NCI-H748 treated with DMSO at 0.1 percent for 48 hours (cell line): ENCODE measurements at regions not wholly inside any gene's neighbourhood (a gene's known extent, or its start where the extent isn't known, plus 50 kb on each side); places are given as distances from the start of the nearest gene placed in this dataset.

ENCODE experiments used
- DNase-seq: peaks from one replicate; lab custom pipeline; 2025; lab: John Stamatoyannopoulos, UW

- DNase-seq = no peak
Measured at GRCh38 chr5:81855591-81855990, 104.7 kb upstream of the SSBP2 start.

DNA sequence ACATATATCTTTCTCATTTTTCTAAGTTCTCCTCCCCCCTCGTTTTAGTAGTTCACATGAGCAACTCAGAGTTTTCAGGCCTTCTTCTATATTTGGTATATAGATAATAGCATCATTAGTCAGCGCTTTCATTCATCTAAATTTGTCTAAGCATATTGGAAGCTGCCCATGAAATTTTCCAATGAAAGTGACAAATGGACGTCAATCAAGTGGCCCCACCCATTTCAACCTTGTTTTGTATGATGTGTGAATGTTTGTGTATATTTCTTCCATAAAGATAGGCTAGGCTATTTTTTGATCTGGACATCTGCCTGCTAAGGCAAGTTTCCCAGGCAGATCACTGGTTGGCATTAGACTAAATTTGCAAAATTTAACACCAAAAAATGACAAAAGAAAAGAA, 104.0 kb upstream of the SSBP2 start:
- peak; percentile 42 for DNase-seq

DNA sequence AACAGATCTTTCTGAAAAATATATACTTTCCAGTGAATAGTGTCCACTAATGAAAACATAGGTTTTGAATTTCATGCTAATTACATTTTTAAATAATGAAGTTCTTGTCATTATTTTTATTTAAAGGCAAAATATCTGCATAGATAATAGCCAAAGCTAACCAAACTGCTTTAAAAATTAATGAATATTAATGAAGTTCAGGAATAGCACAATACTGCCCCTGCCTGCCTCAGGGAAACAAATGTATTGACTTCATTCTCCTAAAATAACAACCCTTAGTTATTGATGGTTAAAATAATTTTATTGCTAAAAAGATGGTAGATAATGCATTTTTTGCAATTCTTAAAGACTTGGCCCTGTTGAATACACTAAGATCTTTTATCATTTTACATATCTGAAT, 103.6 kb upstream of the SSBP2 start:
- no peak for DNase-seq

GRCh38 chr5:81853030-81853357, 102.1 kb upstream of the SSBP2 start:
- DNase-seq = no peak

- DNase-seq = peak; percentile 21
Measured at GRCh38 chr5:81852291-81853029, 101.6 kb upstream of the SSBP2 start.

DNA sequence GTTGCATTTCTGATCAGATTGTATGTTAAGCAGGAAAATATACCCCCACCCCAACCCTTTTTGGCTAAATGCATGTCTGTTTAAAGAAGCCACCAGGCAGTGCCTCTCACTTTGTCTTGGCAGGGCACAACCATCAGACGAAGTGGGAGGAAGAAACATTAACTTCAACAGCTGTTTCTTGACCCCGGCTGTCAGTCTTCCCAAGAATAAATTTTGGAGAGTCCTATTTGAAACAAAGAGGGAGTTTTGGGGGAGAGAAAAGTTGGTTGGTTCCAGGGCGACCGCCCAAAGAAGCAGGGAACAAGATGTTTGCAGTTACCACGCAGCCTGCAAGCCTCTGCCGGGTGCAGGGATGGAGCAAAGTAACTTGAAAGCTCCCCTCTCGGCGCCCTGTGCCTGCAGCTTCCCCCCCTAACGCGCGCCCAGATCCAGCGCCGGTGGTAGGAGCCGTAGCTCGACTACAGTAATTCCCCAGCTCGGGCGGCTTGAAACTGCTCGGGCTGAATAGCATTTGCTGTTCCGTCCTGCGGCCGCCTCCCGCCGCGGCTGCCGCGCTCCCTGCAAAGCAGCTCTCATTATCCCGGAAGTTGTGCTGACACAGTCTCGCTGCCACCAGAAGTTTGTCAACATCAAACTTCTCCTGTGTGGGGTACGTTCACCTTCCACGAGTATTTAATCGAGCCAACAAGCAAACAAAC, 100.7 kb upstream of the SSBP2 start:
- peak; percentile 91 for DNase-seq

DNA sequence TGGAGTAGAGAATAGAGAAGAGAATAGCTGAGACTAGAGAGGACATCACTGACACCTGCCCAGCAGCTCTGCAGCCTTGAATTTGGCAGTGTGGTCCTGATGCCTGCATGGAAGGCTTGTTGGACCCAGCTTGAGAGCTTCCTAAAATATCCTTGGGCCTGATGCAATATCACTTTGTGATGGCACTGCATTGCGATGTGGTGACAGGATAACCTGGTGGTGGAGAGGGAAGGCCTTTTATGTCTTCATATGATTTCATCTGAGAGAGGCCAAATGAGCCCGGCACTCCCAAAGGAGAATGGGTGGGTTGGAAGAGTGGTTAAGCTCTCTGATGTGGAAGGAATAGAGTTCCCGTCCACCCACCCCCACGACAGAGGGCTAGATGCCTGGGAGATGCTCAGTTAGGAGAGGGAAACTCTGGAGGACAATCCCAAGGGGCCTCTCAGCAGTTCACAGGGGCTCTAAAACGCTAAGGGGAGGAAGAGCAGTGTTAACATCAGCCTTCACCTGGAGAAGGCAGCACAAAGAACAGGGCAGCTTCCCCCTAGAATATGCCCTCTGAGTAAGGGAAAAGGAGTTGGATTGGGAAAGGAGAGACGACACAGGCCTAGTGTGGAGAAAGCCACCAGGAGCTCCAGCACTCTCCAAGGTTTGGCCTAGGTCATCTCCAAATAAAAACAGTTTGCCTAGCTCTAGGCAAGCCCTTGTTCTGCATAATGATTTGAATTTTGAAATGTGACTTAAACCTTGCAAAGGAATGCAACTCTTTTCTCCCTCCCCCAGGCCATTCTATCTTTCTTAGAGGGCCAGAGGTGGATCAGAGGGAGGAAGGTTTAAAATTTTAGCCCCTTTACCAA, 99.8 kb upstream of the SSBP2 start:
- no peak for DNase-seq

DNA sequence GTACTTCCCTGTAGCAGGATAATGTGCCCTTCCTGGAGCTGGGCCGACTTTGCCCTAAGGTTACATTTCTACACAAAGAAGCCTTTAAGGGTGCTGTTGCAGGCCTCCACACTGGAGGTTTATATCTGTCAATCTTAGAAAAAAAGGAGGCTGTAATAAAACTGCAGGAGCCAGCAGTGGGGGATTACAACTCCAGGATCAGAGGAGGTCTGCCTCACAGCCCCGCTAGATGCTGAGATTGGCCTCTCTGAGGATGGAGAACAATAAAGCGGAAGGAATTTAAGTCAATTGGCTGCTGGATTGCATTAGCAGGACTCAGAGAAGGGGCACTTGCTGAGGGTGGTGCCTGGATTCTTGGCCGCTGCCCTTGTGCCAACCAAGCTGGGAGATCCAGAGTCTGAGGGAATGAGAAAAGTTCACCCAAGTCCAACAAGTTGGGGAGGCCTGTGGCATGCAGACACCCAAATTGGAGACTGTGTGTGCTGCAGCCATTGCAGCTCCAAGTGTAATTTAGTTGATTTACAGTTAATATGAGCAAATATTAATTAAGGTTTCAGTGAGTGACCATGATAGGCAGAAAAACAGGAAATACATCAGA, 99.0 kb upstream of the SSBP2 start:
- no peak for DNase-seq

DNA sequence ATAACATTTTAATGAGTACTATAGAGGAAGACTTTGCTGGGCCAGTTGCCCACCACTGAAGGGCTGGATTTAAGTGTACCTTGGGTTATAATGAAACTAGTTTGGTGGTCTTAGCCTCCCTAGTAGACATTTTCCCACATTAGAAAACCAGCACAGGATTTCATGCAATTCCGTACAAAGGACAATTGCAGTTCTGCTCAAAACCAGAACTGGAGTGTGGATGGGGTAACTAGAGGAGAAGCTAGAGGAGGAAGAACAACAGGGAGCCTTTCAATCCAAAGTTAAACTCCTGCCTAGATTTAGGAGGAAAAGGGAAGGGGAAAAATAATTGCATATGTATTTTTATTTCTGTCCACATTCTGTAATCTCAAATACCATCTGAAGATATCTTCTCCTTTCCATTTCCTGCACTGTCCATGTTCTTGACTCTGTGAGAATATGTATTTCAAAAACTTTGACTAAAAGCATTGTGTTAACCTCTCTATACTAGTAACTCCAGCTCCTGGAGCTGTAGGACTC, 97.5 kb upstream of the SSBP2 start:
- no peak for DNase-seq

DNA sequence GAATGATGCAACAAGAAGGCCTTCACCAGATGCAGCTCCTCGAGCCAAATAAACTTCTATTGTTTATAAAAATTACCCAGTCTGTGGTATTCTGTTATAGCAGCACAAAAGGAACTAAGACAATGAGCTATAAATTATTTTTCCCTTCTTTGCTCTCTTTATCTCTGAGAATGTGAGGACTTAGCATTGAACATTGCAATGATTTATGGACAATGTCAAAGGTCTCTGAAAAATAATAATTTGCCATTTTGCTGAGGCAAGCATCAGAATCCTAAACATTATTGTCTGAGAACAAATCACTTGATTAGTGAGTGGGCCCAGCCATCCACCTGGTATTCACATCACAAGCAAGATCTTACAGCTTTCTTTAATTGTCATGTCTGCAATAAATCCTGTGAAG, 95.4 kb upstream of the SSBP2 start:
- no peak for DNase-seq

DNA sequence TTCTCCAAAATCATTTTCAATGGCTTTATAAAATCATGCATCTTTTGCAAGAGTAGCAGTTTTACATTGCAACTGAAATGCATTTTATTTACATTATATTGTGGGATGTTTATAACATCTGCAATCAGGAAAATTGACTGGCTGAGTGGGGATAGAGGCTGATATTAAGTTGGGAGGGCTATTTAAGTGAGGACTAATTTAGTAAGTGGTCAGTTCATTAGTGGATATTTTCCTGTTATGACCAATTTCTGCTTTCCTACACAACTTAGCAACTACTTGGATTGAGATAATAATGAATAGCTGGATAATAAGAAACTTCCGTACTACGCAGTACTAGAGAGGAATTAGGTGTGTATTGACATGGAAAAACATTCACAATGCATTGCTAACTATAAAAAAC, 92.9 kb upstream of the SSBP2 start:
- DNase-seq = no peak

- no peak for DNase-seq
Measured at GRCh38 chr5:81842795-81843398, 92.0 kb upstream of the SSBP2 start.

- DNase-seq = no peak
Measured at GRCh38 chr5:81839034-81839433, 88.1 kb upstream of the SSBP2 start.

DNA sequence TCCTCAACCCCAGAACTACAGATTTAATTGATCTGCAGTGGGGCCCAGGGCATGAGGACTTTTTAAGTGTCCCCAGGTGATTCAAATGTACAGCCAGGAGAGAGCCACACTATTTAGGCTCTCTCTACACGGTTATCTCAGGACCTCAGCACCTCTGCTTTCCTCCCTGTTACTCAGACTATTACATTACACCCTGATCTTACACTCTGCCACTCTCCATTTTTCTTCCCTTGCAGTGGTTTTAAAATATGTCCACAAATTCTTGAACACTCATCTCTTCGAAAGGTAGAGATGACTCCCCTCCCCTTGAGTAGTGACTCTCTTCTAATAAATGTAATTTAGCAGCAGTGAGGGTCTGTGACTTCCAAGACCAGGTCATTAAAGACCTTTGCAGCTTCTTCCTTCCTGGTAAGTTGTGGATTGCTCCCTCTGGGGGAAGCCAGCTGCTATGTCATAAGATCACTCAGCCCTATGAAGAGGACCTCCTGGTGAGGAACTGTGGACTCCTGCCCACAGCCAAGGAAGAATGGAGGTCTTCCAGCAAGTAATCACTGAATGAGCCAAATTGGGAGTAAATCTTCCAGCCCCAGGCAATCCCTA, 87.5 kb upstream of the SSBP2 start:
- no peak for DNase-seq

DNA sequence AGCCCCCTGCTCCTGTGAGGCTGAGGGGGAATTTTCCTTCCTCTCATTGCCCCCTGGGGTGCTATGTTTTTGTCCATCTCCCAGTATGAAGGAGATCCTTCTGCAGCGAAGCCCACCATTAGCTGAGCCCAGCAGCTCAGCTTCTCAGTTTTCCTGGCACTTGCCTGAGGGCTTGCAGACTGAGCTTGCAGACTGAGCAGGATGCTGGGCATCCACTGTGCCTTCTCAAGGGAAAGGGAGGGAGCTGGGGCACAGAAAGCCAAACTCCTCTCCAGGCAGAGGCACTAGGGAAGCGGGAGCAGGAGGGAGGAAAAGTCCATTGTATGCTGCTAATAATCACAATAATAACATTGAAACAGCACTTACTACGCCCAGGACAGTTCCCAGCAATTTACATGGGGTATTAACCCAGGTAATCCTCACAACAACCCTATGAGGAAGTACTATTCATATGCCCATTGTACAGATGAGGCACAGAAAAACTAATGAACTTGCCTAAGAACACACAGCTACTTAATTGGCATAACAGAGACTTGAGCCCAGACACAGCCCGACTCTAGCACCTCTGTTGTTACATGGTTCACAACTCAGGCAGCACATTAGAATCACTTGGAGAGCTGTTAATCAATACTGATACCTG, 86.9 kb upstream of the SSBP2 start:
- DNase-seq = no peak

DNA sequence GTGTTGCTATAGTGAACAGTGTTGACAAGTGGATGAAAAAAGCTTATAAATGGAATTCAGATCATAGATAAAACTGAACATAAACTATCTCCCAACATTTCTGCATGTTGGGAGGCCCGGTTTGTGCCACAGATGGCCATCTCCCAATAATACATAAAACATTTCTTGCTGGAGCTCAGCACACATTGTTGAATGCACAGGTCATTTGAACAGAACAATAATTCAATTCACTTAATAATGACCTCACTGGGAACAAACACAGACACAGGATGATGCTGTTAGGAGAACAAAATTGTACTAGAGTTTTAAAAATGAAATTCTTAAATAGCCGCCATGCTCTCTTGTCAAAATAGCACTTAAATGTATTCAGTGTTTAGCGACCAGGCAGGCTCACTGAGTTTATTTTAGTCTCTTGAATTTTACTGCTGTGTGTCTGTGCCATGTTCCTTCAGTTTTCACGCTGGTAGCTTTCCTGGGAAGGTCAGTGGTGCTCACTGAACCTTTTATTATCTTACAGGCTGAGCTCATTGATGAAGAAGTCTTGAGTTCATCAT, 85.0 kb upstream of the SSBP2 start:
- DNase-seq = no peak

DNA sequence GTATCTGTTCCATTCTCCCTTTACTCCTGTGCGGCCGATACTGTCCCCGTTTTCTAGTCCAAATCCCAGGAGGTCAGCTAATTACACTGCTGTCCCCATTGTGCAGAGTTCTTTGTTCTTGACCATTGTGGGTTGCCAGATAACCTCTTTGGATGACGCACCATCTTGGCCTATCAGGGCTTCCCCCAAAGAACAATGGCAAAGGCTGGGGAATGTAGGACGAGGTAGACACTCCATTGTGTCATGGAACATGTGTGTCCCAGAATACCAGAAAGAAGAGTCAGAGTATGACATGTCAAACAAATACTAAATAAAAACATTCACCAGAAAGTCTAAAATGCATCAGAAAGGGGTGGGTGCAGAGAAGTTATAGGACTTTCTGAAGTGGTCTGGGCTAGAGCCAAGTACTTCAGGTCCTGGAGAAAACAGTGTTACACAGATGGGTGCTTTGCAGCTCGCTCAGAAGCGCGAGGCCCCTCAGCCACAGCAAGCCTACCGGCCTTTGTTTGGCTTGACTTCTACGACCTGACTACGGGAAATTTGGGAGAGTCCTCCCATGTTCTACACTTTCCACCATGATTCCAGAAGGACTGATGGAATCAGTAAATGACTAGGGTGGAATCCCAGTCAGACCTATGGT, 83.2 kb upstream of the SSBP2 start:
- DNase-seq = no peak

DNA sequence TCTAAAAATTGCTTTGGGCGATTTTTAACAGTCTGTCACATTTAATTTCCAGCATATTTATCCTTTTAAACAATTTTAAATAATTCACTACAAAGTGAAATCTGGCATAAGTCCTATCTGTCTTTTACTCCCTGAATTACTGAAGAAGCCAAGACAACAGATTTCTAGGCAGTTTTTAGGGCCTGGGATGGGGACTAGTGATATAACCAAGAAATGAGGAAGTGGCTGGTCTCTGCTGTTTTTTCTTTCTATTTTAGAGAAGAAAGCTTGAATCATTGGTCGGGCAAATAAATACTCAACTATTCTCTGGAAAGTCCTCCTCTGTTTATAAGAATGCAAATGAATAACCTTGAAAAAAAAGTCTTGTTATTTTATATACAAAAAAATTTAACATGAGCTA, 79.7 kb upstream of the SSBP2 start:
- DNase-seq = no peak

DNA sequence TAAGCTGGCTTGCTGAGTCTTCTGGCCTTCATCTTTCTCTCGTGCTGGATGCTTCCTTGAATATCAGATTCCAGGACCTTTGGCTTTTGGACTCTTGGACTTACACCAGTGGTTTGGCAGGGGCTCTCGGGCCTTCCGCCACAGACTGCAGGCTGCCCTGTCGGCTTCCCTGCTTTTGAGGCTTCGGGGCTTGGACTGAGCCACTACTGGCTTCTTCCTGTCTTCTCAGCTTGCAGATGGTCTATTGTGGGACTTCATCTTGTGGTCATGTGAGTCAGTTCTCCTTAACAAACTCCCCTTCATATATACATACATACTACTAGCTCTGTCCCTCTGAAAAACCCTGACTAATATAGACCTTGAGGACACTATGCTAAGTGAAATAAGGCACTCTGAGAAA, 78.3 kb upstream of the SSBP2 start:
- no peak for DNase-seq

DNA sequence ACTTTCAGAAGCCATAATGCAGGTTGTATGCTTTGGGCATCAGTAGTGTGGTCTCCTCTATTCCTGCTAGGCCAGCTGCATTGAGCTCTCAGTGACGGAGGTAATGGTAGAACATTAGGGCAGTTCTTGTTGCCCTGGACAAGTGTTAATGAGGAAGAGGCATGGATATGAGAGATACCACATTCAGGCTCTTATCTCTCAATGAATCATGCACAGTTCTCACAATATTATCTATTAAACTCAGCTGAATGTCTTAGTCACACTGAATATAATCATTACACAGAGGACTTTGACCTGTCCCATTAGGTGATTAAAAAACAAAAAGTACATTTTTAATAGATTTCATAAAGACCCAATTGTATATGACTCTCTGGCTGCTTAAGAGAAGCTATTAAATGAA, 76.6 kb upstream of the SSBP2 start:
- DNase-seq = no peak
